OCI-LY1 (cell line): ENCODE measurements at regions not wholly inside any gene's neighbourhood (a gene's known extent, or its start where the extent isn't known, plus 50 kb on each side); places are given as distances from the start of the nearest gene placed in this dataset.

Experiments
- H2AFZ ChIP-seq: fragments of 200-600 bp; sonication (generic), shearing (Covaris generic); 2 replicates; pipeline ENCODE4 v1.6.0; 2014; ENCODE audit warnings: antibody characterized with exemption, mild to moderate bottlenecking, low read length
- H3F3A ChIP-seq: fragments of 200-600 bp; sonication (generic), shearing (Covaris generic); 2 replicates; pipeline ENCODE4 v1.6.0; 2014; ENCODE audit warnings: mild to moderate bottlenecking, antibody characterized with exemption, low read length, moderate library complexity; ENCODE audit not compliant: insufficient read depth
- H3K27ac ChIP-seq: fragments of 200-600 bp; sonication (generic); 2 replicates; pipeline ENCODE4 v1.5.1; 2014; ENCODE audit warnings: low read length, mixed run types, mild to moderate bottlenecking, low read depth; ENCODE audit not compliant: poor library complexity, severe bottlenecking
- H3K27me3 ChIP-seq: fragments of 200-600 bp; sonication (generic); 2 replicates; pipeline ENCODE4 v1.6.0; 2014; ENCODE audit warnings: antibody characterized with exemption, mild to moderate bottlenecking, low read length, moderate library complexity; ENCODE audit not compliant: insufficient read depth
- H3K36me3 ChIP-seq: fragments of 200-600 bp; sonication (generic); 2 replicates; pipeline ENCODE4 v1.6.1; 2014; ENCODE audit warnings: mild to moderate bottlenecking, antibody characterized with exemption, low read length, moderate library complexity, mixed read lengths; ENCODE audit not compliant: insufficient read depth
- H3K4me1 ChIP-seq: fragments of 200-600 bp; sonication (generic); 2 replicates; pipeline ENCODE4 v1.5.1; 2014; ENCODE audit warnings: mild to moderate bottlenecking, low read length, moderate library complexity; ENCODE audit not compliant: insufficient read depth, severe bottlenecking
- H3K4me2 ChIP-seq: fragments of 200-600 bp; sonication (generic), shearing (Covaris generic); 2 replicates; pipeline ENCODE4 v1.6.1; 2014; ENCODE audit warnings: low read length
- H3K4me3 ChIP-seq: fragments of 200-600 bp; sonication (generic); 2 replicates; pipeline ENCODE4 v1.5.1; 2014; ENCODE audit warnings: low read length, low read depth, mild to moderate bottlenecking, mixed read lengths; ENCODE audit not compliant: poor library complexity, severe bottlenecking
- H3K79me2 ChIP-seq: fragments of 200-600 bp; shearing (Covaris generic); 2 replicates; pipeline ENCODE4 v1.6.1; 2016; ENCODE audit warnings: mixed run types, low read length, mixed read lengths; ENCODE audit not compliant: insufficient read depth
- H3K9ac ChIP-seq: fragments of 200-600 bp; sonication (generic), shearing (Covaris generic); 2 replicates; pipeline ENCODE4 v1.6.1; 2014; ENCODE audit warnings: mild to moderate bottlenecking, low read length, mixed read lengths
- H3K9me2 ChIP-seq: fragments of 200-600 bp; sonication (generic), shearing (Covaris generic); 2 replicates; pipeline ENCODE4 v1.6.1; 2014; ENCODE audit warnings: low read depth, mild to moderate bottlenecking, low read length, mixed read lengths
- H3K9me3 ChIP-seq: fragments of 200-600 bp; shearing (Covaris generic); 2 replicates; pipeline ENCODE4 v1.6.1; 2014; ENCODE audit warnings: low read length, mixed read lengths
- H4K20me1 ChIP-seq: fragments of 200-600 bp; sonication (generic), shearing (Covaris generic); 2 replicates; pipeline ENCODE4 v1.6.0; 2016; ENCODE audit warnings: mild to moderate bottlenecking, low read length; ENCODE audit not compliant: insufficient read depth
- EZH2 ChIP-seq: fragments of 200-600 bp; sonication (generic), shearing (Covaris generic); IDR thresholded peaks from 2 replicates; pipeline ENCODE4 v1.8.0; 2017; ENCODE audit warnings: borderline replicate concordance, mixed run types, mild to moderate bottlenecking, antibody characterized with exemption, low read length, moderate library complexity, mixed read lengths
- TF ChIP-seq, protein P1 (sequence below): fragments of 200-600 bp; sonication (generic), shearing (Covaris generic); IDR thresholded peaks from 2 replicates; pipeline ENCODE4 v1.5.1; 2017; ENCODE audit warnings: mild to moderate bottlenecking, antibody characterized with exemption, low read length, moderate library complexity, mixed read lengths

DNA sequence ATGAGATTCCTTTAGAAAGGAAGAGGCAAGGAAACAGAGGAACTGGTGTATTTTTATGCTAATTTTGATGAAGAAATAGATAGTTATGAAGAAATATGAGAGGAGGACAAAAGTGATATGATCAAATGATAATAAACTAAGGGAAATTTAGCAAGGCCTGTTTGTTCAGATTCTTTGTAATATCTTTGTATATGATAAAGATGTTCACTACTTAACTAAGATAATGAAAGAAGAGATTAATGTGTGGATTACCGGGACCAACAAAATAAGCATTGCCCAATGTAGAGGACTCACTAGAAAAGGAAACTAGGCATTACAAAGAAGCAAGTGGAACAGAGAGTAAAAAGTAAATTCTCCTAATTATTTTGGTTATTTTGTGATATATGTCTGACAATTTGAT, 99.0 kb upstream of the FIGN start:
- H3K27me3 ChIP-seq: no peaks in the 10 kb centered on the region

DNA sequence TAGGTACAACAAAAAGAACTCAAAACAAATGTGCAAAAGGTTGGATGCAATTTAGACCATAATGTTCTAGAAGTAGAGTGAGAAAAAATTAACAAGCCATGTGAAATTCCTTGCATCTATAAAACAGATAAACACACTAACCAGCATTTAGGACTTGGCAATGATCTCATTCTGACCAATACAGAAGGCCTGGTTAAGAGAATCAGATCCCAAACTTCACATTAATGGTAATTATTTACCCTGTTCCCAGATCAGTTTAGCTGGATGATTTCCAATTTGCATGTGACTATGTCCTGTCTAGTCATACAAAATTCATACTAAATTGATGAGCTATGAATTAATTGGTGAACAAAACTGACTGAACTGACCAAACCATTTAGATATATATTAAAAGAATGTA, 98.4 kb upstream of the FIGN start:
- Histone ChIP-seq H3K9me3 (no peaks in the 10 kb centered on the region), H3F3A (no peaks in the 10 kb centered on the region), H3K9me2 (no peaks in the 10 kb centered on the region), H3K79me2 (no peaks in the 10 kb centered on the region), H4K20me1 (no peaks in the 10 kb centered on the region), H3K36me3 (no peaks in the 10 kb centered on the region), H3K27me3 (no peaks in the 10 kb centered on the region), H3K9ac (no peak overlapping the region), H2AFZ (no peak overlapping the region), H3K27ac (no peak overlapping the region), H3K4me3 (no peak overlapping the region), H3K4me1 (no peaks in the 10 kb centered on the region), H3K4me2 (no peak overlapping the region)
- TF ChIP-seq, protein P1, sequence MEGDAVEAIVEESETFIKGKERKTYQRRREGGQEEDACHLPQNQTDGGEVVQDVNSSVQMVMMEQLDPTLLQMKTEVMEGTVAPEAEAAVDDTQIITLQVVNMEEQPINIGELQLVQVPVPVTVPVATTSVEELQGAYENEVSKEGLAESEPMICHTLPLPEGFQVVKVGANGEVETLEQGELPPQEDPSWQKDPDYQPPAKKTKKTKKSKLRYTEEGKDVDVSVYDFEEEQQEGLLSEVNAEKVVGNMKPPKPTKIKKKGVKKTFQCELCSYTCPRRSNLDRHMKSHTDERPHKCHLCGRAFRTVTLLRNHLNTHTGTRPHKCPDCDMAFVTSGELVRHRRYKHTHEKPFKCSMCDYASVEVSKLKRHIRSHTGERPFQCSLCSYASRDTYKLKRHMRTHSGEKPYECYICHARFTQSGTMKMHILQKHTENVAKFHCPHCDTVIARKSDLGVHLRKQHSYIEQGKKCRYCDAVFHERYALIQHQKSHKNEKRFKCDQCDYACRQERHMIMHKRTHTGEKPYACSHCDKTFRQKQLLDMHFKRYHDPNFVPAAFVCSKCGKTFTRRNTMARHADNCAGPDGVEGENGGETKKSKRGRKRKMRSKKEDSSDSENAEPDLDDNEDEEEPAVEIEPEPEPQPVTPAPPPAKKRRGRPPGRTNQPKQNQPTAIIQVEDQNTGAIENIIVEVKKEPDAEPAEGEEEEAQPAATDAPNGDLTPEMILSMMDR: no peak
- TF ChIP-seq EZH2: no peak

More for the DNA sequence above, 99.0 kb upstream of the FIGN start:
- Histone ChIP-seq H3K4me1 (no peaks in the 10 kb centered on the region), H3K36me3 (no peaks in the 10 kb centered on the region), H2AFZ (no peak overlapping the region), H3K9me2 (no peaks in the 10 kb centered on the region), H3K4me2 (no peak overlapping the region), H3K79me2 (no peaks in the 10 kb centered on the region), H3K9ac (no peak overlapping the region), H3F3A (no peaks in the 10 kb centered on the region), H3K27ac (no peak overlapping the region), H3K4me3 (no peak overlapping the region), H3K9me3 (no peaks in the 10 kb centered on the region), H4K20me1 (no peaks in the 10 kb centered on the region)
- TF ChIP-seq, protein P1: no peak
- no peak for TF ChIP-seq EZH2

DNA sequence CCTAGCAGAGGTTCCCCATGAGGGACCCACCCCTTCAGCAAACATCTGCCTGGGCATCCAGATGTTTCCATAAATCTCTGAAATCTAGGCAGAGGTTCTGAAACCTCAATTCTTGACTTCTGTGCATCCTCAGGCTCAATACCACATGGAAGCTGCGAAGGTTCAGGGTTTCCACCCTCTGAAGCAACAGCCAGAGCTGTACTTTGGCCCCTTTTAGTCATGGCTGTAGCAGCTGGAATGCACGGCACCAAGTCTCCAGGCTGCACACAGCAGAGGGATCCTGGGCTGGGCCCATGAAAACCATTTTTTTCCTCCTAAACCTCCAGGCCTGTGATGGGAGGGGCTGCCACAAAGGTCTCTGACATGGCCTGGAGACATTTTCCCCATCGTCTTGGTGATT, 93.0 kb upstream of the FIGN start:
- H3K9me2 ChIP-seq: no peaks in the 10 kb centered on the region
- no peak overlapping the region for H3K4me3 ChIP-seq
- H3K9me3 ChIP-seq: no peaks in the 10 kb centered on the region
- no peaks in the 10 kb centered on the region for H3K79me2 ChIP-seq
- no peaks in the 10 kb centered on the region for H3K36me3 ChIP-seq
- H3K27me3 ChIP-seq: no peaks in the 10 kb centered on the region
- H3K27ac ChIP-seq: no peak overlapping the region
- H3K9ac ChIP-seq: no peak overlapping the region
- H3K4me2 ChIP-seq: no peak overlapping the region
- no peaks in the 10 kb centered on the region for H3F3A ChIP-seq
- TF ChIP-seq, protein P1: no peak
- no peak for TF ChIP-seq EZH2
- H4K20me1 ChIP-seq: no peaks in the 10 kb centered on the region
- H3K4me1 ChIP-seq: no peaks in the 10 kb centered on the region
- no peak overlapping the region for H2AFZ ChIP-seq
